GM19351 (cell line): ENCODE measurements at regions not wholly inside any gene's neighbourhood (a gene's known extent, or its start where the extent isn't known, plus 50 kb on each side); places are given as distances from the start of the nearest gene placed in this dataset.

ENCODE experiments used
- ATAC-seq: cut with Tn5 transposase; IDR thresholded peaks from one replicate; pipeline ENCODE4 v1.9.1; 2021; ENCODE audit warnings: mild to moderate bottlenecking, moderate library complexity; ENCODE audit not compliant: unreplicated experiment

DNA sequence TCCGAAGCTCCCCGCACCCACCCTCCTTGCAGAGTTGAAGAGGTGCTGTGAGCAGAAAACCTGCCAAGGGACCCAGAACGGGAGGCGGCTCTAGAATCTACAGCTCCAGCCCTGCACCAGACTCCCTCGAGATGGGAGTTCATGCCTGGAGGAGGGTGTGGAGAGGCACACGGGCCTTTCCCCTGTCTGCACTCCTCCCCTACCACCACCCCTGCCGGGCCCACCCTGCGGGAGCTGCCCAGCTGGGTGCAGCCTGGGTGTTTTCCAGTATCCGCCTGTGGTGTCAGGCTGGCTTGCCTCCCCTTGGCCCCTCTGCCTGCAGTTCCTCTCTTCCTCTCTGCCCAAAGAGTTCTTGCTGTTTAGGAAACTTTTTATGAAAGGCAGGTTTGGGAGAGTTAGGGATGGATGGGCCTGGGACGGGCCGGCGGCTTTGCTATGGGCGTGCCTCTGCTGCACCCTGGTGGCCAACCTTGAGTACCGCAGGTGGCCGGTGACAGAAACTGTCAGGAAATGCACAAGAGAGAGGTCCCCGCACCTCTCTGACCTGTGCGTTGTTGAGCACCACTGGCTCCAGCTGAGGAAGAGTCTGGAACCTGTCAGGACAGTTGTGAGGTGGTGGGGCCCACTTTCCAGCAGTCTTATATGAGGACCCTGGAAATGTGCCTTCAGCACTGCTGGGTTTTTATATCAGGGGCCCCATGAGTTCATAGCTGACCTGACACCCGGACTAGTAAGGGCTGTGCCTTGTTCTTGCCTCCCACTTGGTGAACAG lies 354.1 kb downstream of the SEC14L1 start:
- peak; percentile 49 for ATAC-seq

DNA sequence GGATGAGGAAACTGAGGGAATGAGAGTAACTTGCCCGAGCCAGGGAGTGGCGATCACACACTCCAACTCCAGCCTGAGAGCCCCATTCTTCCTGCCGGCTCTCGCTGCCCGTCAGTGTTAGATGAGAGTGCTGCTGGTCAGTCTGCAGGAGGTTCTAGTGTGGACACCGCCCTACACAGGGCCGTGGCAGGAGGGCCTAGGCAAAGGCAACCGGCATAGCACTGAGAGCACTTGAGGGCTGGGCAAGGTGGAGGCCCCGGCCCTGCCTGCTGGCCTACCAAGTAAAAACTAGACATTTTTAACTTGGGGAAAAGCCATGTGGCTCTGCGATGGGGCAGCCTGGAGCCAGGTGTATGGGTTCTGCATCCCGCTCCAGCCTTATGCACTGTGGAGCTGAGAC lies 354.8 kb downstream of the SEC14L1 start:
- ATAC-seq: no peak

GRCh38 chr17:77496401-77496801 lies 355.6 kb downstream of the SEC14L1 start:
- ATAC-seq: no peak

DNA sequence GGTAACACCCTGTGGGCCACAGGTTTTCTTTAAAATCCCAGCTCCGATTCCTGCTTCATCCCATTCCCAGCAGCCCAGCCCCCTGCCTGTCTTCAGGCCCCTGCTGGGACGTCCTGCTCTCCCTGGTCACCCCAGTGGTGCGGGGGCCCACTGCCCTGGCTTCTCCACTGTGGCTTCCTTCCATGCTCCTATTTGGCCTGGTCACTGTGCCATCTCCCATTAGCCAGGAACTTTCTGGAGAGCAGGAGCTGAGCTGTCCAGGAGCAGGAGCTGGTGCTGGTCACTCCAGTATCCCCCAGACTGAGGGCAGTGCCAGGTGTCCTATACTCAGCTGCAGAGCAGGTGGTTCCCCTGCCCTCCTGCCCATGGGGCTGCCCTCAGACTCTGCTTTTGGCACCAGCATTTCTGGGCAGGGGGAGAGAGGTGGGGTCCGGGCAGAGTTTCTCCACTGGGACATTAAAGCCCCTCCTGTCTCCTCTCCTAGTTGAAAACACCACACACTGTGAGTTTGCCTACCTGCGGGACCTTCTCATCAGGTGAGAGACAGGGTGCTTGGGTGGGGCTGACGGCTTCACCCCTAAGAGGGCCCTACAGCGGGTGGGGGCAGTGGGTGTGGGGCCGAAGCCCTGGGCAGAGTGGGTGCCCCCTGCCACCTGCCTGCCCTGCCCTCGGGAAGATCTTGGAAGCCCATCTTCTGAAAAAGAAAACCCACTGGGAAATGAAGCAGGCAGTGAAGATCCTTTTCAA lies 356.2 kb downstream of the SEC14L1 start:
- no peak for ATAC-seq

- ATAC-seq: no peak
Observed at GRCh38 chr17:77497578-77497934, 356.8 kb downstream of the SEC14L1 start.

DNA sequence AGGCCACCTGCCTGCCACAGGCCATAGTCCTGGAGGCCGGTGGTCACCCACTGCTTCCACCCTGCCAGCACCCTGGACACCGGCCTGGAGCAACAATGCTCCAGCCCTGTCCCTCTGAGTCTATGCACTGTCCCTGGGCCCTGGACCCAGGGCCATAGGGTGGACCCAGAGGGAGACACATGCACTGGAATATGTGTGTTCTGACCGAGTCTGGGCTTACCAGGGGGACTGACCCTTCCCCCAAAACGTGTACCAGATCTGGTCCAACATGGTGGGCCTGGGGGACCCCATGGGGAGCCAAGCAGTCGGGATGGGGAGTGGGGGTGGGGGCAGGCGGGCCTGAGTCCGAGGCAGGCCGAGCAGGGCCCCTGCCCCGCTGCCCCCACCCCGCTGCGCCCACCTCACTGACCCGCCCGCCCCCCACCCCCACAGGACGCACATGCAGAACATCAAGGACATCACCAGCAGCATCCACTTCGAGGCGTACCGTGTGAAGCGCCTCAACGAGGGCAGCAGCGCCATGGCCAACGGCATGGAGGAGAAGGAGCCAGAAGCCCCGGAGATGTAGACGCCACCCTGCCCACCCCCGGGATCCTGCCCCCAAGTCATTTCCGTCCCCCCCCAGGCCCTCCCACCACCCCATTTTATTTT lies 357.4 kb downstream of the SEC14L1 start:
- no peak for ATAC-seq

DNA sequence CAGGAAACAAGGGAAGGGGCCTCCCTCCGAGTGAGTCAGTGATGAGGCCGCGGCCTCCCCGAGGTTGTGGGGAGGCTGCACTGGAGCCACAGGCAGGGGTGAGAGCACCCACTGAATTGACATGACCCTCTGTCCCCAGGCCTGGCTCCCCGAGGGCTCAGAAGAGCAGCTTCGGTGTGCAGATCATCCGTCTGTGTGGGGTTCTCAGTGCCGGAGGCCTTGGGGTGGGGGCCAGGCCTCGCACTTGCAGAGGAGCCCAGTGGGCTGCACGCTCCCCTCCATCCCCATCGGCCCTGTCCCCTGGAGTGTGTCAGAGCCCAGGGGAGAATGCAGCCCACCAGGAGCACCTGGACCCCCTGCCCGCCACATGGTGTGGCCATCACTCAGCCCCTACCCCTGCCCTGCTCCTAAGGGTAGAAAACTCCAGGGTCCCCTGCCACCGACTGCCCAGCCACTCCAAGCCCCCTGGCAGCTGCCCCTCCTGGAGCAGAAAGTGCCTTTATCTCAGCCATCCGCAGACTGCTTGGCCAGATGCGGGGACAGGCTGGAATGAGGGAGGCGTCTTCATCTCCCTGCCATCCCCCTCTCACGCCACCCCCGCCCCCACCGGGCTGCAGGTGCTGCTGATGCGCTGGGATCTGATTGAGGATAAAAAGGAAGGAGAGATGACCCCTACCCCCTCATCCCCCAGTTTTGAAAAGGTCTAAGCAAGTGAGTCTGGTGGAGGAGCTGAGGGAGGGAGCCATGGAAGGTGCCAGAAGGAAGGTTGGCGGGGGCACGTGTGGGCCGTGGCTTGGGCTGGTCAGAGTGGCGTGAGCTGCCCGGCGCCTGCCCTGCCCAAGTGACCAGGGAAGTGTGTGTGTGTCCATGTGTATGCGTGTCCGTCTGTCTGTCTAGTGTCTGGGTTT lies 358.3 kb downstream of the SEC14L1 start:
- ATAC-seq: no peak

DNA sequence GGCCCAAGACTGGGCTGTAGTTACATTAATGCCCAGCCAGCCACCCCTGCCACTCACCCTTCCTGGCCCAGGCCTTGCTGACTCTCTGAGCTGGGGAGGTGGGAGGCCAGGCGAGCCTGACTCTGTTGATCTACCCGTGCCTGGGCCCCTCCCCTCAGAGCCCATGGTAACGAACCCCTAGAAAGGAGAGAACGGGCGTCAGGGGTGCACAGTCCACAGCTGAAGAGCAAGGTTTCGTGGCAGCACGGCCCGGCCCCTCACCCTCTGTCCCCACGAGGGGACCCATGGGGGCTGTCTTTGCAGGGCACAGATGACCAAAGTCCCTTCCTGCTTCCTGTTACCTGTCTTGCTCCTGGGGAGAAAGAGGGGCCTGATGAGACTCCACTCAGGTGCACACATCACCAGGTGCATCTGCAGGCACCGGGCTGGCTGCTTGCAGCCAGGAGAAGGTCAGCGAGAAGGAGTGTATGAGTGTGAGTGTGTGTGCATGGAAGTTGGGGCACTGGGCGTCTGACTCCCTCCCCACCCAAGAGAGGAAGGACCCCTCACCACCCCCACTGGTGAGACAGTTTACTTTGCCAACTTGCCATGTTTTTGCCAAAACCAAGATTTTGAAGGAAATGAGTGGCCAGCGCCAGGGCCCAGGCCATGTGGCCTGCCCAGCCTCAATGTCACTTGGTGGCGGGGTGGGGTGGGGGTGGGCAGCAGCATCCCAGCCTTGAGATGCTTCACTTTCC lies 359.1 kb downstream of the SEC14L1 start:
- no peak for ATAC-seq

- no peak for ATAC-seq
Observed at GRCh38 chr17:77501101-77501566, 360.4 kb downstream of the SEC14L1 start.

DNA sequence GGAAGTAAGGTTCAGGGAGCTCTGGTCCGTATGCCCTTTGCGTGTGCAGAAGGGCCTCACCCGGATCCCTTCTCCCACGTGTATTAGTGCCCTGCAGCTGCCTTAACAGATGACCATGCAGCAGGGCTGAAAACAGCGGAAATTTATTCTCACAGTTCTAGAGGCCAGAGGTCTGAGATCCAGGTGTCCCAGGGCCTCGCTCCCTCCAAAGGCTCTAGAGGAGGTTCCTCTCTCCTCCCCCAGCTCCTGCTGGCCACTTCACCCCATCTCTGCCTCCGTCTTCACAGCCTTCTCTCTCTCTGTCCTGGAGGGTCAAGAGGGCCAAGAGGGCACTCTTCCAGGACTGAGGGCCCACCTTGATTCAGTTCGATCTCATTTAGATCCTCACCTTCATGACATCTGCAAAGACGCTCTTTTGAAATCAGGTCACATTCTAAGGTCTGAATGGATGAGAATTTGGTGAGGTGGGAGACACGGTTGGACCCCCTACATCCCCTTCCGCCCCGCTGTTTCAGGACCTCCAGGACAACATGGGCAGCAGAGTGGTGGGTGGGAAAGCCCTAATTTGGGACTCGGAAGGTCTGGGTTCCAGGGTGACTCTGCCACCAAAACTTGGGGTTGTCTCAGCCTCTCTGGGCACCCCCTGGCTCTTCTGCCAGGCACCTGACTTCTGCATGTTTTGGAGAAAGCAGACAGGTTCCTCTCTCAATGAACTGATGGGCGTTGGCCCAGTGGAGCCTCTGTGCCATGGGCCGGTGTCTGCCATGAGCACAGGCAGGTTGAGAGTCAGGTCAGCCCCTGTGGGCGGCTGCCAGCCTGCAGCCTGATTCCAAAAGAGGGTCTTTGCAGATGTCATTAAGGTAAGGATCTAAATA lies 361.2 kb downstream of the SEC14L1 start:
- no peak for ATAC-seq

- no peak for ATAC-seq
Observed at GRCh38 chr17:77502626-77503292, 362.0 kb downstream of the SEC14L1 start.

DNA sequence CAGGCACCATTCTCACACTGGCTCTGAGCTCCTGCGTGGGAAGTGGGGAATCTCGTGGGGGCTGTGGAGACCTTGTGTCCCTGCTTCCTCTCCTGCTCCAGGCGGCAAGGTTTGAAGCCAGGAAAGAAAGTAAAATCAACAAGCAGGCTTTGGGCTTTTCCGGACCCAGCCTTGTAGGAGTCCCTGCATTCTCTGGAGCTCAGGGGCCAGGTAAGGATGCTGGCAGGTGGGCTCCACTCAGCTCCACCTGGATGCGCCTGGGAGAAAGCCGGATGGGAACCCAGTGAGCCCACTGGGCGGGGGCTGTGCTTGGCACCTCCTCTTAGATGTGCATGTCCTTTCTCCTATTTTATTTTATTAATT lies 362.5 kb downstream of the SEC14L1 start:
- no peak for ATAC-seq

DNA sequence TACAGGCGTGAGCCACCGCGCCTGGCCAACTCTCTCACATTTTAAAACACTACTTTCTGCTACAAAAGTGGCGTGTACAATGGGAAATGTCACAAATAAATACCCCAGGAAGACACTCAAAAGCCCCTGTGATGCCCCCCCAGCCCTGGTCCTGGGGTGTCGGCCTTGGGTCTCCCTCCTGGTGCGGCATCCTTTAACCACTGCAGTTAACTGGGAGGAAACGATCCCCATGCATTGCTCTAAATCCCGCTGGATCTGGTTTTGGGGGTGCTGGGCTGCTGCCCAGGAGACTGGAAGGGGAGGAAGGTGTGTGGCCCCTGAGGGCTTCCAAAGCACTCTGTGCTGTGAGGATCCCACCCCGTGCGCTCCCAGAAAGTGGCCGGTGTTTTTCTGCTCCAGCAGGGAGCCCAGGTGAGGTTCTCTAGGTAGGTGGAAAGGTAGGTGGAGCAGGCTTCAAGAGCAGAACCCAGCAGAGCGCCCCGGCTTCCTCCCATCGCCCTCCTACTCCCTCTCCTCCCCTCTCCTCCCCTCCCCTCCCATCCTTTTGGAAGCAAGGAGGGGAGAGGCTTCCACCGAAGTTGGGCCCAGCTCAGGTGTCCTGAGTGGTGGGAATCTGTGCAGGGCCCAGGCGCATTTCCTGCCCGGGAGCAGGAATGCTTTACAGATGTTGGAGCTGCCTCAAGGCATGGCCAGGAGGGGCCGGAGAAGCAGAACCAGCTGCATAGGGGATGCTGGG lies 363.3 kb downstream of the SEC14L1 start:
- no peak for ATAC-seq

DNA sequence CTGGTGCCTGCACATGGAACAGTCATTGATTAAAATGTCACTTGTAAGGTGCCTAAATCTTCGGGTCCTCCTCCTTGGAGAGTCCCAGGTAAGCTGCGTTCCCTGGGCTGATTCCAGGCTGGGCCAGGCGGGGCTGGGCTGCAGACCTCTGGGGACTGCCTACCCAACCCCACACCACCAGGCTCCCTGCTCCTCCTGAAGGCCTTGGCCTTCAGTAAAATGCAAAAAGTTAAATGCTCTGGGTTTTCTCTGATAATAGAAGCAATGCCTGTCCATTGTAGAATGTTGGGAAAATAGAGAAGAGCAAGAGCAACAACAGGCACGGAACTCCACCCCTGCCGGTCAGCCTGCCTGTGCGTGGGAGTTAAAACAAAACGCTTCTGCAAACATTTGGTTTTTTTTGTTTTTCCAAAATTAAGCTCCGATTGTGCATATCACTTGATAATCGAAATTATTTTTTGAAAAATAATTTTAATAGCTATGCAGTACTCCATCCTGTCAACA lies 363.9 kb downstream of the SEC14L1 start:
- no peak for ATAC-seq

DNA sequence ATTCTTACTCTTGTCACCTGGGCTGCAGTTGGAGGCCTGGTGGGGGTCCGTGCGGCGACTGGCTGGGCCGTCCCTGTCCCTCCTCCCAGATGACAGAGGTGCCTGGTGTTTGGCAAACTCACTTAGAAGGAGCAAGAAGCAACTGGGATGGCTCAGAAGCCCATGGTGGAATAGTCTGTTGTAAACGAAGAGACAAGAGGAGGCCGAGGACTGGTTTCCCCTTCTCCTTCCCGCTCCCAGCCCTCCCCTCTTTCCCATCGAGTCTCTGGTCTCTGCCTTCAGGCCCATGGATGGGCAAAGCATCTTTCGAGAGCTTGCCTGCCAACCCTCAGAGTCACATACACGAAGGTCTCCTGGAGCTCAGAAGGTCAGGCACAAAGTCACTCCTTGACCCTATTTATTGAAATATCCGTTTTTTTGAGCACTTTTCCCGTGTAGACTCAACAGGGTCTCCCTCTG lies 364.4 kb downstream of the SEC14L1 start:
- no peak for ATAC-seq

DNA sequence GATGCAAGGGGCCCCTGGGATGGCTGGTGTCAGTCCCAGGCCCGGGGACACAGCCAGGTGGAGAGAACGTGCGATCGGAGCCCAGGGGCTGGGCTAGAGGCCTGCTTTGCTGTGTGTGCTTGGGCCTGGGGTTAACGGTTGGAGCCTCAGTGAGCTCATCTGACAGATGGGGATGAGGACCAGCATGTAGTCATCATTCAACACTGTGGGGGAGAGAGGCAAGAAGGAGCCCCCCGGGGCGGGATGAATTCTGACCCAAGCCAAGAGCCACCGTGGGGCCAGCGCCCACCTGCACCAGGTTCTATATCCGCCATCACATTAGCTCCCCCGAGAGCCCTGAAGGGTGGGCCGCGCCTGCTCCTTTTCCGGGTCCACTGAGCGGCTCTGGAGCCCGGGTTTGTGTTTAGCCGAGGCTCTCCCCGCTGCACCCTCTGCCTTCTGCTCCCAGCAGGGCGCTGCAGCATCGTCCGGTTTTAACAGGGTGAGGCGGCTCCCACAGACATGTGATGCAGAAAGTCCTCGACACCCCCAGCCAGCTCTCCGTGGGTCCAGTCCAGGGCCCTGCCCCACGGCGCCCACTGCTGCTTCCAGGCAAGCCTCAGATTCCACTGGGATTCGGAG lies 365.7 kb downstream of the SEC14L1 start:
- no peak for ATAC-seq
